Trophoblast cell (in vitro differentiated cells and primary cell): ENCODE measurements at regions not wholly inside any gene's neighbourhood (a gene's known extent, or its start where the extent isn't known, plus 50 kb on each side); places are given as distances from the start of the nearest gene placed in this dataset.

Source experiments
- DNase-seq, 2 donors: peaks; one replicate each; pipeline ENCODE4 v3.0.0-alpha.2; 2016
- H2AFZ ChIP-seq: 2 replicates; pipeline ENCODE4 v1.6.1; 2013; ENCODE audit warnings: low read length, moderate library complexity, mild to moderate bottlenecking; ENCODE audit not compliant: insufficient read depth, poor library complexity
- H2AK5ac ChIP-seq: 2 replicates; pipeline ENCODE4 v1.6.1; 2013; ENCODE audit warnings: mild to moderate bottlenecking, low read length
- H2BK120ac ChIP-seq: 2 replicates; pipeline ENCODE4 v1.6.1; 2013; ENCODE audit warnings: low read length, mild to moderate bottlenecking, moderate library complexity; ENCODE audit not compliant: insufficient read depth, poor library complexity
- H2BK12ac ChIP-seq: 2 replicates; pipeline ENCODE4 v1.6.1; 2013; ENCODE audit warnings: mild to moderate bottlenecking, low read length, moderate library complexity
- H2BK5ac ChIP-seq: 2 replicates; pipeline ENCODE4 v1.6.1; 2013; ENCODE audit warnings: low read length, low read depth, moderate library complexity, mild to moderate bottlenecking; ENCODE audit not compliant: poor library complexity
- H3K14ac ChIP-seq: 2 replicates; pipeline ENCODE4 v1.6.1; 2013; ENCODE audit warnings: mild to moderate bottlenecking, low read length
- H3K18ac ChIP-seq: 2 replicates; pipeline ENCODE4 v1.6.1; 2013; ENCODE audit warnings: mild to moderate bottlenecking, low read length
- H3K23ac ChIP-seq: 2 replicates; pipeline ENCODE4 v1.6.1; 2013; ENCODE audit warnings: low read length
- H3K27ac ChIP-seq: 2 replicates; pipeline ENCODE4 v1.5.1; 2013; ENCODE audit warnings: low read depth, mild to moderate bottlenecking, inconsistent platforms, low read length, moderate library complexity
- H3K27me3 ChIP-seq: 2 replicates; pipeline ENCODE4 v1.6.1; 2013; ENCODE audit warnings: inconsistent platforms, mild to moderate bottlenecking, low read length, moderate library complexity; ENCODE audit not compliant: insufficient read depth
- H3K36me3 ChIP-seq, 2 experiments: 1 replicate in 1 of 2; 2 replicates in 1 of 2; pipeline ENCODE4 v1.6.1; 2013; ENCODE audit warnings: low read length in 2 of 2, mild to moderate bottlenecking in 2 of 2, moderate library complexity in 1 of 2; ENCODE audit not compliant: insufficient read depth in 2 of 2, control insufficient read depth in 1 of 2
- H3K4ac ChIP-seq: 2 replicates; pipeline ENCODE4 v1.6.1; 2013; ENCODE audit warnings: low read depth, mild to moderate bottlenecking, low read length, moderate library complexity
- H3K4me1 ChIP-seq, 2 experiments: 1 replicate in 1 of 2; 2 replicates in 1 of 2; pipeline ENCODE4 v1.6.1; 2013; ENCODE audit warnings: low read length in 2 of 2, mild to moderate bottlenecking in 2 of 2, moderate library complexity in 1 of 2; ENCODE audit not compliant: insufficient read depth in 2 of 2, control insufficient read depth in 1 of 2
- H3K4me2 ChIP-seq: 2 replicates; pipeline ENCODE4 v1.6.1; 2013; ENCODE audit warnings: inconsistent platforms, mild to moderate bottlenecking, low read length, moderate library complexity
- H3K4me3 ChIP-seq: 2 replicates; pipeline ENCODE4 v1.5.1; 2013; ENCODE audit warnings: mild to moderate bottlenecking, low read depth, low read length, inconsistent platforms
- H3K79me1 ChIP-seq: one replicate; pipeline ENCODE4 v1.6.1; 2013; ENCODE audit warnings: low read length
- H3K79me2 ChIP-seq: 2 replicates; pipeline ENCODE4 v1.6.1; 2013; ENCODE audit warnings: low read length, mild to moderate bottlenecking; ENCODE audit not compliant: control insufficient read depth, insufficient read depth, poor library complexity
- H3K9ac ChIP-seq: 2 replicates; pipeline ENCODE4 v1.6.1; 2013; ENCODE audit warnings: mild to moderate bottlenecking, low read length
- H3K9me3 ChIP-seq: 2 replicates; pipeline ENCODE4 v1.6.1; 2013; ENCODE audit warnings: low read depth, mild to moderate bottlenecking, control low read depth, inconsistent platforms, low read length; ENCODE audit not compliant: insufficient read depth
- H4K12ac ChIP-seq: 2 replicates; pipeline ENCODE4 v1.6.1; 2013; ENCODE audit warnings: low read depth, mild to moderate bottlenecking, low read length, moderate library complexity
- H4K8ac ChIP-seq: 2 replicates; pipeline ENCODE4 v1.6.1; 2013; ENCODE audit warnings: low read depth, mild to moderate bottlenecking, low read length, moderate library complexity
- H4K91ac ChIP-seq: one replicate; pipeline ENCODE4 v1.6.1; 2013; ENCODE audit warnings: low read depth, mild to moderate bottlenecking, low read length, moderate library complexity
- WGBS: extraction: QIAGEN DNeasy Blood & Tissue Kit; methylation state at CpG from one replicate; pipeline ENCODE4 v1.1.7; 2013; ENCODE audit warnings: missing lambda C conversion rate; ENCODE audit not compliant: insufficient read length, insufficient coverage; ENCODE audit errors: extremely low coverage; 5-methylcytosine and 5-hydroxymethylcytosine counted together

DNA sequence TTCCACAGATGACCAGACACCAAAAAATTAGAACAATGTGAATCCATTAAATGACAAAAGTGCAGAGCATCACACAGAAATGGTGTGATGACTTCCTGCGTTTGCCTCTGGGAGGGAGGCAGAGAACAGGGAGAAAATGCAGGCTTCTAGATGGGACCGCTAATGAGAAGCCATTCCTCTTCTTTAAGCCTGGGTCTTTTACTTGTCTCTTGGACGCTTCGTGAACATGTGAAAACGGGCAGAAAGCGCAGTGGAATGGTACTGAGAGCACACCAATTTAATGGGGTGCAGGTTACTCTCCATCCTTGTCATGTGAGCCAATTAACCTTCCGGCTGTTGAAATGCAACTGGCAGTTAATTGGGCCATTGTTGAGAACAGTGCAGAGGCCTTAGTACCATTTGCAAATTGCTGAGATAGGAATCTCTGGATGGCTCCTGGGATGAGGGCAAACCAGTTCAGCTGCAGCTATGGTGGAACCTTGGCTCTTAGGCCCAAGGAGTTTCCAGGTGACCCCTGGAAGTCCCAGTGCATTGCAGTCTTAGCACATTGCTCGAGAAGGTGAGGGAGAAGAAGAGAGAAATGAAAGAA, 210.4 kb upstream of the CXCR4 start:
- Histone ChIP-seq H4K91ac (no peak overlapping the region), H3K79me1 (no peaks in the 10 kb centered on the region), H3K9me3 (peaks cover 2% of the 10 kb centered on the region), H3K4me1 (peaks cover 0 to 3% of the 10 kb centered on the region in 2 experiments), H2BK120ac (no peak overlapping the region), H3K4me3 (no peak overlapping the region), H2AFZ (no peak overlapping the region), H3K18ac (no peak overlapping the region), H2AK5ac (no peak overlapping the region), H3K4me2 (no peak overlapping the region), H3K9ac (no peak overlapping the region), H4K8ac (no peak overlapping the region), H3K27me3 (no peaks in the 10 kb centered on the region), H3K4ac (no peak overlapping the region), H2BK5ac (no peak overlapping the region), H3K27ac (no peak overlapping the region), H3K14ac (no peak overlapping the region), H4K12ac (no peak overlapping the region), H3K23ac (no peak overlapping the region), H3K79me2 (no peaks in the 10 kb centered on the region), H3K36me3 (no peaks in the 10 kb centered on the region), H2BK12ac (no peak overlapping the region)
- peak in 1 of 2 donors; percentile 61 for DNase-seq
- WGBS, result no CpG with 5 or more reads among the region's 8 CpGs

DNA sequence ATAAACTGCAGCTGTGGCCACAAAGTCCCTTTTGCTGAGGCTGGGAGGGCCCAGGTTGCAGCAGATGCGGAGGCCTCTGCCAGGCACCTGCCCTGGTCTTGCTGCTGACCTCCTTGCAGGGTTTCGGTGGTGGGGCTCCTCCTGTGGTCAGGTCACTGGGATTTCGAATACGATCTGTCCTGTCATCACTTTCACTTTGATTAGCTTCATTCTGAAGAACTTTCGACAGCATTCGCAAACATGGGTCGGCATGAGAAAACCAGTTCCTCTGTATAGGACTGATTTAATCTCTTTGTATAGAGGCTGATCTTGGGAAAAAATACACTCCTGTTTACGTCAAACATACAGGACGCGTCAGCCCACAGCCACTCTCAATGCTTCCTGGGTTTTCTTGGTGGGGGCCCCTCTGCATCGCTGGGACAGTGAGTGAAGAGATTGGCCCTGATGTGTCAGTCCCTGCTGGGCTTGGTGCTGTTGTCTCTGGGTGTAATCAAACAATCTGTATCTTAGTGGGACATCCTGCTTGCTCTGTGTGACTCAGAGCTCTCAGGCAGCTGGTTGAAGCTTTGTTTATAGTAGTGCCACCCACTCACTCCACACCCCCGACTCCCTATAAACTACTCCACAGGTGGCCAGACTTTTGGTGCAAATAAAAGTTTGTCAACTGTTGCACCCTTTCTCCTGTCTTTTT, 209.4 kb upstream of the CXCR4 start:
- Histone ChIP-seq H3K4me2 (no peak overlapping the region), H3K79me1 (no peaks in the 10 kb centered on the region), H4K8ac (no peak overlapping the region), H3K9ac (no peak overlapping the region), H4K91ac (no peak overlapping the region), H3K4ac (no peak overlapping the region), H2BK5ac (no peak overlapping the region), H3K14ac (no peak overlapping the region), H4K12ac (no peak overlapping the region), H3K27me3 (no peaks in the 10 kb centered on the region), H2AK5ac (no peak overlapping the region), H3K9me3 (peaks cover 2% of the 10 kb centered on the region), H3K4me3 (no peak overlapping the region), H3K4me1 (peaks cover 0 to 6% of the 10 kb centered on the region in 2 experiments), H3K23ac (no peak overlapping the region), H2BK120ac (no peak overlapping the region), H2AFZ (no peak overlapping the region), H3K18ac (no peak overlapping the region), H3K79me2 (no peaks in the 10 kb centered on the region), H2BK12ac (no peak overlapping the region), H3K36me3 (no peaks in the 10 kb centered on the region), H3K27ac (no peak overlapping the region)
- peak; percentile 52 to 77 for DNase-seq
- WGBS, result no CpG with 5 or more reads among the region's 12 CpGs

GRCh38 chr2:136325844-136326331, 207.9 kb upstream of the CXCR4 start:
- peaks cover 0 to 6% of the 10 kb centered on the region in 2 experiments for H3K4me1 ChIP-seq
- DNase-seq, result peak in 1 of 2 donors; percentile 25
- H2AK5ac ChIP-seq, result no peak overlapping the region
- no peak overlapping the region for H3K9ac ChIP-seq
- H3K4me2 ChIP-seq, result no peak overlapping the region
- no peak overlapping the region for H4K91ac ChIP-seq
- H3K18ac ChIP-seq, result no peak overlapping the region
- no peak overlapping the region for H3K14ac ChIP-seq
- H2BK120ac ChIP-seq, result no peak overlapping the region
- no peak overlapping the region for H3K4me3 ChIP-seq
- H3K27me3 ChIP-seq, result no peaks in the 10 kb centered on the region
- H3K27ac ChIP-seq, result no peak overlapping the region
- no peak overlapping the region for H2BK12ac ChIP-seq
- H4K12ac ChIP-seq, result no peak overlapping the region
- H4K8ac ChIP-seq, result no peak overlapping the region
- H3K23ac ChIP-seq, result no peak overlapping the region
- no peak overlapping the region for H2BK5ac ChIP-seq
- no peak overlapping the region for H3K4ac ChIP-seq
- H3K79me1 ChIP-seq, result no peaks in the 10 kb centered on the region
- no CpG with 5 or more reads among the region's 1 CpG for WGBS
- H2AFZ ChIP-seq, result no peak overlapping the region
- no peaks in the 10 kb centered on the region for H3K36me3 ChIP-seq
- no peaks in the 10 kb centered on the region for H3K79me2 ChIP-seq
- no peaks in the 10 kb centered on the region for H3K9me3 ChIP-seq

GRCh38 chr2:136324966-136325365, 207.0 kb upstream of the CXCR4 start:
- no peaks in the 10 kb centered on the region for H3K27me3 ChIP-seq
- H2BK12ac ChIP-seq, result no peak overlapping the region
- H2BK5ac ChIP-seq, result no peak overlapping the region
- H3K9ac ChIP-seq, result no peak overlapping the region
- H3K27ac ChIP-seq, result no peak overlapping the region
- no peak overlapping the region for H3K4ac ChIP-seq
- no peak overlapping the region for H2AFZ ChIP-seq
- peak; percentile 72 to 94 for DNase-seq
- no peak overlapping the region for H4K8ac ChIP-seq
- no peaks in the 10 kb centered on the region for H3K79me2 ChIP-seq
- H3K14ac ChIP-seq, result no peak overlapping the region
- H3K23ac ChIP-seq, result no peak overlapping the region
- no peak overlapping the region for H4K12ac ChIP-seq
- no CpG with 5 or more reads among the region's 3 CpGs for WGBS
- H3K4me1 ChIP-seq, result peaks cover 0 to 6% of the 10 kb centered on the region in 2 experiments
- no peaks in the 10 kb centered on the region for H3K9me3 ChIP-seq
- no peak overlapping the region for H2AK5ac ChIP-seq
- H3K36me3 ChIP-seq, result no peaks in the 10 kb centered on the region
- H3K4me3 ChIP-seq, result no peak overlapping the region
- H3K4me2 ChIP-seq, result no peak overlapping the region
- H2BK120ac ChIP-seq, result no peak overlapping the region
- H4K91ac ChIP-seq, result no peak overlapping the region
- H3K79me1 ChIP-seq, result no peaks in the 10 kb centered on the region
- no peak overlapping the region for H3K18ac ChIP-seq
